ENCODE measurements at regions not wholly inside any gene's neighbourhood (a gene's known extent, or its start where the extent isn't known, plus 50 kb on each side); places are given as distances from the start of the nearest gene placed in this dataset. TPM values are rescaled to one million over a fixed set of nuclear protein-coding genes. Genes with fewer than 3 reads are reported as not detected.
"Not testable (repeated sequence)": the region's sequence is repeated elsewhere in the genome, so short reads cannot be mapped to it uniquely, and the experiment has no call there.

- not testable (repeated sequence) for H3K4me3 Mint-ChIP-seq (ENCODE audit: low read depth); H3K27ac Mint-ChIP-seq; H3K36me3 Mint-ChIP-seq (ENCODE audit: insufficient read depth); H3K4me1 Mint-ChIP-seq (ENCODE audit: low read depth); H3K27me3 Mint-ChIP-seq; DNase-seq (ENCODE audit: low spot score, unreplicated experiment); H3K9me3 Mint-ChIP-seq (ENCODE audit: low read depth)
Measured at GRCh38 chr21:8251701-8252100, 2269.7 kb upstream of the TPTE start.

- H3K9me3 Mint-ChIP-seq (ENCODE audit: low read depth); H3K27me3 Mint-ChIP-seq; H3K4me1 Mint-ChIP-seq (ENCODE audit: low read depth); H3K36me3 Mint-ChIP-seq (ENCODE audit: insufficient read depth); H3K4me3 Mint-ChIP-seq (ENCODE audit: low read depth); H3K27ac Mint-ChIP-seq: not testable (repeated sequence)
- DNase-seq (ENCODE audit: low spot score, unreplicated experiment): peak; percentile 3
Measured at GRCh38 chr21:8255094-8255493, 2266.3 kb upstream of the TPTE start.

GRCh38 chr21:8257083-8257799, 2264.1 kb upstream of the TPTE start:
- H3K9me3 Mint-ChIP-seq (ENCODE audit: low read depth); H3K27ac Mint-ChIP-seq; H3K36me3 Mint-ChIP-seq (ENCODE audit: insufficient read depth); H3K4me1 Mint-ChIP-seq (ENCODE audit: low read depth); H3K4me3 Mint-ChIP-seq (ENCODE audit: low read depth); H3K27me3 Mint-ChIP-seq: not testable (repeated sequence)
- peak; percentile 9 for DNase-seq (ENCODE audit: low spot score, unreplicated experiment)

GRCh38 chr21:8260065-8260627, 2261.2 kb upstream of the TPTE start:
- not testable (repeated sequence) for H3K27me3 Mint-ChIP-seq; DNase-seq (ENCODE audit: low spot score, unreplicated experiment); H3K36me3 Mint-ChIP-seq (ENCODE audit: insufficient read depth); H3K4me1 Mint-ChIP-seq (ENCODE audit: low read depth); H3K9me3 Mint-ChIP-seq (ENCODE audit: low read depth); H3K27ac Mint-ChIP-seq; H3K4me3 Mint-ChIP-seq (ENCODE audit: low read depth)

Small RNA genes lying in the stretch of these regions (microRNA-seq; reads per million reads assigned to microRNA genes)
- gene MIR3648-1 (ENCODE audit: borderline number of aligned reads, unreplicated experiment) (not detected), gene MIR3687-1 (ENCODE audit: borderline number of aligned reads, unreplicated experiment) (not detected), gene MIR6724-1 (ENCODE audit: borderline number of aligned reads, unreplicated experiment) (not detected), gene MIR6724-2 (ENCODE audit: borderline number of aligned reads, unreplicated experiment) (not detected)
